H1 (cell line): ENCODE measurements at regions not wholly inside any gene's neighbourhood (a gene's known extent, or its start where the extent isn't known, plus 50 kb on each side); places are given as distances from the start of the nearest gene placed in this dataset.

Experiments
- CTCF ChIA-PET: fragments of 300-600 bp; sonication (Branson Sonifier 250); formaldehyde crosslinking; loops from one replicate; lab custom pipeline; 2021; ENCODE audit not compliant: partially characterized antibody; lab: Charles Lee
- POLR2A ChIA-PET: fragments of 300-600 bp; sonication (Branson Sonifier 250); formaldehyde crosslinking; loops from one replicate; lab custom pipeline; 2021; ENCODE audit warnings: inconsistent platforms; ENCODE audit not compliant: partially characterized antibody; lab: Charles Lee
- DNase-seq, 2 experiments: peaks; one replicate each; pipeline versions ENCODE4 v3.0.0 to v3.0.0-alpha.2; 2010 to 2022; ENCODE audit warnings: low spot score in 2 of 2, low read depth in 1 of 2, mixed read lengths in 1 of 2
- FAIRE-seq: peaks from 2 replicates; lab custom pipeline; 2011; peaks lifted over from hg19 to GRCh38; lab: Jason Lieb, UNC
- H2AFZ ChIP-seq: 2 replicates; pipeline ENCODE4 v1.8.1; 2012; ENCODE audit warnings: low read length, inconsistent platforms
- H2AK5ac ChIP-seq: 2 replicates; pipeline ENCODE4 v1.6.1; 2013; ENCODE audit warnings: low read depth, low read length
- H2BK120ac ChIP-seq: replicated peaks from 2 replicates; pipeline ENCODE3; 2013; ENCODE audit warnings: low read depth, low read length, inconsistent platforms
- H2BK12ac ChIP-seq: 2 replicates; pipeline ENCODE4 v1.6.1; 2013; ENCODE audit warnings: low read depth, low read length
- H2BK15ac ChIP-seq: 2 replicates; pipeline ENCODE4 v1.6.1; 2013; ENCODE audit warnings: low read length
- H2BK20ac ChIP-seq: 2 replicates; pipeline ENCODE4 v1.6.1; 2013; ENCODE audit warnings: low read length
- H2BK5ac ChIP-seq: 2 replicates; pipeline ENCODE4 v1.6.1; 2013; ENCODE audit warnings: low read depth, low read length
- H3K14ac ChIP-seq: 2 replicates; pipeline ENCODE4 v1.6.1; 2013; ENCODE audit warnings: inconsistent platforms; ENCODE audit not compliant: insufficient read length
- H3K18ac ChIP-seq: 2 replicates; pipeline ENCODE4 v1.6.1; 2013; ENCODE audit warnings: low read length; ENCODE audit errors: extremely low read depth
- H3K23ac ChIP-seq: 2 replicates; pipeline ENCODE4 v1.6.1; 2013; ENCODE audit warnings: inconsistent platforms; ENCODE audit not compliant: insufficient read length
- H3K23me2 ChIP-seq: 2 replicates; pipeline ENCODE4 v1.6.1; 2013; ENCODE audit warnings: low read depth, low read length
- H3K27ac ChIP-seq: 2 replicates; pipeline ENCODE4 v1.6.1; 2011; ENCODE audit warnings: low read depth, low read length, inconsistent platforms
- H3K27me3 ChIP-seq, 4 experiments: replicated peaks in 1 of 4; 1 replicate in 1 of 4; 2 replicates in 3 of 4; pipeline versions ENCODE4 v1.6.1 to v1.8.1; 2011 to 2013; ENCODE audit warnings: low read length in 3 of 4, mild to moderate bottlenecking in 3 of 4, inconsistent platforms in 2 of 4, mixed read lengths in 2 of 4, moderate library complexity in 1 of 4; ENCODE audit not compliant: control insufficient read depth in 3 of 4, insufficient read depth in 3 of 4; ENCODE audit errors: extremely low read depth in 1 of 4
- H3K36me3 ChIP-seq, 4 experiments: 2 replicates each; pipeline versions ENCODE4 v1.6.1 to v1.8.1; 2011 to 2013; ENCODE audit warnings: mild to moderate bottlenecking in 4 of 4, low read length in 3 of 4, moderate library complexity in 2 of 4, control low read depth in 1 of 4, inconsistent platforms in 1 of 4; ENCODE audit not compliant: insufficient read depth in 4 of 4, control insufficient read depth in 2 of 4
- H3K4ac ChIP-seq: replicated peaks from 2 replicates; pipeline ENCODE3; 2013; ENCODE audit warnings: low read length, low read depth, mixed read lengths, inconsistent platforms; ENCODE audit not compliant: insufficient read length
- H3K4me1 ChIP-seq, 4 experiments: replicated peaks in 1 of 4; 1 replicate in 1 of 4; 2 replicates in 3 of 4; pipeline versions ENCODE4 v1.6.1 to v1.8.1; 2011 to 2013; ENCODE audit warnings: low read length in 3 of 4, inconsistent platforms in 2 of 4, mixed read lengths in 1 of 4; ENCODE audit not compliant: insufficient read depth in 4 of 4, control insufficient read depth in 3 of 4
- H3K4me2 ChIP-seq, 2 experiments: 2 replicates each; pipeline versions ENCODE4 v1.6.1 to v1.8.1; 2011 to 2013; ENCODE audit warnings: low read depth in 2 of 2, low read length in 2 of 2, control low read depth in 1 of 2, inconsistent platforms in 1 of 2, mild to moderate bottlenecking in 1 of 2; ENCODE audit not compliant: insufficient read depth in 1 of 2
- H3K4me3 ChIP-seq, 4 experiments: fragments of 200-600, 300-600 bp in 1 of 4; sonication (generic), shearing (Covaris generic), sonication (Bioruptor Twin) in 1 of 4; 2 replicates each; pipeline versions ENCODE4 v1.5.1 to v1.8.1; 2011 to 2016; ENCODE audit warnings: low read length in 4 of 4, low read depth in 3 of 4, control low read depth in 2 of 4, inconsistent platforms in 2 of 4, mild to moderate bottlenecking in 2 of 4, mixed read lengths in 1 of 4, moderate library complexity in 1 of 4; ENCODE audit not compliant: insufficient read depth in 2 of 4; ENCODE audit errors: extremely low read depth in 1 of 4
- H3K56ac ChIP-seq: replicated peaks from 2 replicates; pipeline ENCODE3; 2013; ENCODE audit warnings: low read depth, mild to moderate bottlenecking, mixed read lengths, low read length, inconsistent platforms; ENCODE audit not compliant: insufficient read length
- H3K79me1 ChIP-seq: 2 replicates; pipeline ENCODE4 v1.6.1; 2013; ENCODE audit warnings: low read depth, low read length, control low read depth
- H3K79me2 ChIP-seq, 2 experiments: 2 replicates each; pipeline versions ENCODE4 v1.6.1 to v1.8.1; 2012 to 2013; ENCODE audit warnings: low read length in 2 of 2, mild to moderate bottlenecking in 2 of 2, inconsistent platforms in 1 of 2; ENCODE audit not compliant: insufficient read depth in 2 of 2, control insufficient read depth in 1 of 2
- H3K9ac ChIP-seq, 4 experiments: replicated peaks in 1 of 4; 1 replicate in 1 of 4; 2 replicates in 3 of 4; pipeline versions ENCODE4 v1.6.1 to v1.8.1; 2011 to 2013; ENCODE audit warnings: low read depth in 3 of 4, low read length in 3 of 4, control low read depth in 2 of 4, mild to moderate bottlenecking in 2 of 4, moderate library complexity in 2 of 4, inconsistent platforms in 1 of 4; ENCODE audit errors: extremely low read depth in 1 of 4
- H3K9me3 ChIP-seq, 2 experiments: 2 replicates each; pipeline versions ENCODE4 v1.6.1 to v1.8.1; 2012 to 2013; ENCODE audit warnings: mild to moderate bottlenecking in 2 of 2, moderate library complexity in 2 of 2, control low read depth in 1 of 2, inconsistent platforms in 1 of 2, low read depth in 1 of 2, low read length in 1 of 2, mixed read lengths in 1 of 2; ENCODE audit not compliant: insufficient read depth in 2 of 2
- H4K20me1 ChIP-seq, 2 experiments: replicated peaks in 1 of 2; 2 replicates each; pipeline versions ENCODE3 to v1.8.1; 2011 to 2013; ENCODE audit warnings: inconsistent platforms in 2 of 2, low read length in 2 of 2, mild to moderate bottlenecking in 1 of 2; ENCODE audit not compliant: insufficient read depth in 2 of 2, control insufficient read depth in 1 of 2
- H4K5ac ChIP-seq: 2 replicates; pipeline ENCODE4 v1.6.1; 2013; ENCODE audit warnings: low read length, low read depth, mixed read lengths, inconsistent platforms; ENCODE audit not compliant: insufficient read length
- H4K8ac ChIP-seq: 2 replicates; pipeline ENCODE4 v1.8.0; 2013; ENCODE audit warnings: mild to moderate bottlenecking, moderate library complexity, low read length, inconsistent platforms; ENCODE audit not compliant: insufficient read depth; ENCODE audit errors: extremely low read depth
- H4K91ac ChIP-seq: replicated peaks from 2 replicates; pipeline ENCODE3; 2013; ENCODE audit warnings: low read length, mixed read lengths, inconsistent platforms; ENCODE audit not compliant: insufficient read length
- SP2 ChIP-seq: IDR thresholded peaks from 2 replicates; pipeline ENCODE4 v1.6.1; 2012; ENCODE audit warnings: mild to moderate bottlenecking, low read length, inconsistent platforms
- WGBS, 2 experiments: shearing (Covaris generic) in 1 of 2; methylation state at CpG; one replicate each; pipeline versions ENCODE4 v1.1.6 to v1.1.7; 2013 to 2015; ENCODE audit warnings: low lambda C conversion rate in 2 of 2, mixed read lengths in 2 of 2, inconsistent platforms in 1 of 2, low coverage in 1 of 2, missing lambda C conversion rate in 1 of 2; ENCODE audit not compliant: insufficient replicate concordance in 2 of 2, insufficient coverage in 1 of 2, insufficient read length in 1 of 2; ENCODE audit errors: extremely low coverage in 1 of 2, missing lambda C conversion rate in 1 of 2; 5-methylcytosine and 5-hydroxymethylcytosine counted together

- Histone ChIP-seq H3K4me2 (no peak overlapping the region), H3K27ac (no peak overlapping the region), H3K23me2 (no peaks in the 10 kb centered on the region), H3K4ac (no peak overlapping the region)
- TF ChIP-seq SP2: no peak
- TF ChIP-seq, all 59 proteins: peak for 0
- Histone ChIP-seq H3K14ac (no peak overlapping the region), H3K79me2 (no peaks in the 10 kb centered on the region), H3K36me3 (no peaks in the 10 kb centered on the region), H2AK5ac (no peak overlapping the region), H3K4me1 (peaks cover 0 to 11% (median 6%) of the 10 kb centered on the region in 4 experiments; a peak in 4 of 7 replicates), H2BK120ac (no peak overlapping the region), H4K8ac (peak overlapping the region; percentile 3; the same call in 1 of the 2 replicates), H3K9me3 (no peaks in the 10 kb centered on the region), H2AFZ (no peak overlapping the region), H4K5ac (no peak overlapping the region), H2BK12ac (no peak overlapping the region), H3K4me3 (no peak overlapping the region), H3K18ac (no peak overlapping the region), H3K23ac (no peak overlapping the region), H2BK20ac (no peak overlapping the region), H3K56ac (no peak overlapping the region), H3K79me1 (no peaks in the 10 kb centered on the region), H2BK15ac (no peak overlapping the region), H3K27me3 (no peaks in the 10 kb centered on the region), H3K9ac (no peak overlapping the region), H4K20me1 (no peaks in the 10 kb centered on the region), H2BK5ac (no peak overlapping the region), H4K91ac (no peak overlapping the region)
- WGBS, 2 experiments: 92% methylated on average over 2 of the region's 2 CpGs; no CpG with 5 or more reads in 1 of the 2 experiments
- ChIA-PET POLR2A (no interaction called here), CTCF (interaction anchor here (0.9 to 1.6 kb wide), 4 partner anchors 12 to 279 kb away, joined by 3 to 5 read pairs (median 3); no protein-coding TSS in a partner anchor)
- no peak for DNase-seq
- FAIRE-seq: no peak
Observed at GRCh38 chr5:152070591-152070990, 145.9 kb upstream of the GLRA1 start.
